Mammary epithelial cell (primary cell): ENCODE measurements at regions not wholly inside any gene's neighbourhood (a gene's known extent, or its start where the extent isn't known, plus 50 kb on each side); places are given as distances from the start of the nearest gene placed in this dataset.

Source experiments
- EZH2 ChIP-seq: IDR thresholded peaks from 2 replicates; pipeline ENCODE4 v1.6.1; 2012; ENCODE audit warnings: low read length, inconsistent platforms, borderline replicate concordance
- TF ChIP-seq, protein P1 (sequence below), 2 donors: IDR thresholded peaks in 1 of 2; conservative IDR thresholded peaks in 1 of 2; 2 replicates each; pipeline ENCODE4 v1.5.1; 2011 to 2012; ENCODE audit warnings: inconsistent platforms in 2 of 2, low read length in 2 of 2, mild to moderate bottlenecking in 2 of 2, control low read depth in 1 of 2, low read depth in 1 of 2; ENCODE audit not compliant: insufficient read depth in 1 of 2; ENCODE audit errors: extremely low read depth in 1 of 2

DNA sequence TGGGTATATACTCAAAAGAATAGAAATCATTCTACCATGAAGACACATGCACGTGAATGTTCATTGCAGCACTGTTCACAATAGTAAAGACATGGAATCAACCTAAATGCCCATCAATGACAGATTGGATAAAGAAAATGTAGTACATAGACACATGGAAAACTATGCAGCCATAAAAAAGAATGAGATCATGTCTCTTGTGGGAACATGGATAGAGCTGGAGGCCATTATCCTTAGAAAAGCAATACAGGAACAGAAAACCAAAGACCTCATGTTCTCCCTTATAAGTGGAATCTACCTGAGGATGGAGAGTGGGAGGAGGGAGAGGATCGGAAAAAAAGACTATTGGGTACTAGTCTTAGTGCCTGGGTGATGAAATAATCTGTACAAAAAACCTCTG lies 143.9 kb downstream of the RHOU start:
- TF ChIP-seq, protein P1, sequence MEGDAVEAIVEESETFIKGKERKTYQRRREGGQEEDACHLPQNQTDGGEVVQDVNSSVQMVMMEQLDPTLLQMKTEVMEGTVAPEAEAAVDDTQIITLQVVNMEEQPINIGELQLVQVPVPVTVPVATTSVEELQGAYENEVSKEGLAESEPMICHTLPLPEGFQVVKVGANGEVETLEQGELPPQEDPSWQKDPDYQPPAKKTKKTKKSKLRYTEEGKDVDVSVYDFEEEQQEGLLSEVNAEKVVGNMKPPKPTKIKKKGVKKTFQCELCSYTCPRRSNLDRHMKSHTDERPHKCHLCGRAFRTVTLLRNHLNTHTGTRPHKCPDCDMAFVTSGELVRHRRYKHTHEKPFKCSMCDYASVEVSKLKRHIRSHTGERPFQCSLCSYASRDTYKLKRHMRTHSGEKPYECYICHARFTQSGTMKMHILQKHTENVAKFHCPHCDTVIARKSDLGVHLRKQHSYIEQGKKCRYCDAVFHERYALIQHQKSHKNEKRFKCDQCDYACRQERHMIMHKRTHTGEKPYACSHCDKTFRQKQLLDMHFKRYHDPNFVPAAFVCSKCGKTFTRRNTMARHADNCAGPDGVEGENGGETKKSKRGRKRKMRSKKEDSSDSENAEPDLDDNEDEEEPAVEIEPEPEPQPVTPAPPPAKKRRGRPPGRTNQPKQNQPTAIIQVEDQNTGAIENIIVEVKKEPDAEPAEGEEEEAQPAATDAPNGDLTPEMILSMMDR (conservative IDR thresholded peaks at IDR 0.05 in 1 of 2, IDR thresholded peaks at IDR 0.05 in 1 of 2; ENCODE audit: extremely low read depth in 1 of 2, insufficient read depth in 1 of 2, low read depth in 1 of 2, low read length in 2 of 2) = no peak
- no peak for TF ChIP-seq EZH2
